ENCODE measurements at regions not wholly inside any gene's neighbourhood (a gene's known extent, or its start where the extent isn't known, plus 50 kb on each side); places are given as distances from the start of the nearest gene placed in this dataset.

- TF ChIP-seq CTCF (IDR thresholded peaks at IDR 0.05; ENCODE audit: borderline replicate concordance, insufficient read depth, low read depth, low read length): no peak
Observed at GRCh38 chr17:34847938-34848337, 113.3 kb downstream of the CCT6B start.

DNA sequence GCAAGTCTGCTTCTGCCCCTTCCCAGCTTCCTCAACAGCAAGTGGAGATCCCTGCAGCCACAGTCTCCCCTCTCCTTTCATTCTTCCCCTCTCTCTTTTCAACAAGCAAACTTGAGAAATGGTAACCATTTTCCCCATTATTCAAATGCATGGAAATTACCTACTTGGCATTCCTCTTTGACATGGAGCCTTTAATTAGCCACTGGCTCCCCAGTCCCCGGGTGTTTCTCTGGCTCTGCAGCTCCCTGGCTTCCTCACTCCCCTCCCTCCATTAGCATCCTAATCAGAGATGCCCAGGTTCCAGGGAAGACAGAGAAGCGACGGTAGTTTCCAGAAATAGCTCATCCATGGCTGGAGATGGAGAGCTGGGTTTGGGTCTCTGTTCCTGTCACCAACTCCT lies 116.0 kb downstream of the CCT6B start:
- no peak overlapping the region for H3K4me3 ChIP-seq (ENCODE audit: low read depth, low read length)
- TF ChIP-seq CTCF (IDR thresholded peaks at IDR 0.05; ENCODE audit: borderline replicate concordance, insufficient read depth, low read depth, low read length): no peak

More at GRCh38 chr17:34847938-34848337, 113.3 kb downstream of the CCT6B start:
- H3K4me3 ChIP-seq (ENCODE audit: low read depth, low read length): no peak overlapping the region

DNA sequence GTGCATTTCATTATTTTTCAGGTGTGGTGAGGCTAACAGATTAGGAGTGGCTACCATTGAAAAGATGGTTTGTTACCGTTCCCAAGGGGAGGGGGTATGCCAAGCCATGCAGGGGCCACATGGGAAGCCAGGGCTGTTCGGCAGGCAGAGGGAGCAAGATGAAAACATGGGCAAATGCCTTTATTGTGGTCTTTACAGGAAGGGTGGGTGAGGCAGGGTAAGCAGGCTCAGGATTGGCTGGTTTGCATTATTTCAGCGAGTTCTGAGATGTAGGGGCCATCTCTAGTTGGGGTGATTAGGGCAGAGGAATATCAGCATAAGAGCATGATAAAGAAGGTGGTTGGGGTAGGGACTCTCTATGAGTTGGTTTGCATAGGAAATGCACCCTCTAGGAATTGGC lies 117.6 kb downstream of the CCT6B start:
- H3K4me3 ChIP-seq (ENCODE audit: low read depth, low read length): no peak overlapping the region
- no peak for TF ChIP-seq CTCF (IDR thresholded peaks at IDR 0.05; ENCODE audit: borderline replicate concordance, insufficient read depth, low read depth, low read length)

GRCh38 chr17:34842235-34842634 lies 119.0 kb downstream of the CCT6B start:
- no peak overlapping the region for H3K4me3 ChIP-seq (ENCODE audit: low read depth, low read length)
- no peak for TF ChIP-seq CTCF (IDR thresholded peaks at IDR 0.05; ENCODE audit: borderline replicate concordance, insufficient read depth, low read depth, low read length)

DNA sequence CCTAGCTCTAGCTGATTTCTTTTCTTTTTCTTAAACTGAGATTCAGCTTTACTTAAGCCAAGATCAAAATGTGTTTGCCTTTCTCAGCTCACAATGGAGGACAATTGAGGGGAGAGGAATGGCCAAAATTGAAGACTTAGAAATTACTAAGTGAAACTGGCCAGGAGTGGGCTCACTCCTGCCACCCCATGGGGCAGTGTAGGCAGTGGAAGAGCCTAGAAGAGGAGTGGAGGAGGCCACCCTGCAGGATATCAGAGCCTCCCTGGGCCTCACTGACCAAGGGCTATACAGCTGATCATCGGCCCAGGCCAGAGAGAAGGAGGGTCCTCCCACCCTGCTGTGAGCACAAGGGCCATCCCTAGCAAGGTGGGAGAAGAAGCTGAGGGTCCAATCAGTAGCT lies 119.8 kb downstream of the CCT6B start:
- no peak for TF ChIP-seq CTCF (IDR thresholded peaks at IDR 0.05; ENCODE audit: borderline replicate concordance, insufficient read depth, low read depth, low read length)
- H3K4me3 ChIP-seq (ENCODE audit: low read depth, low read length): no peak overlapping the region

- no peak overlapping the region for H3K4me3 ChIP-seq (ENCODE audit: low read depth, low read length)
- TF ChIP-seq CTCF (IDR thresholded peaks at IDR 0.05; ENCODE audit: borderline replicate concordance, insufficient read depth, low read depth, low read length): no peak
Observed at GRCh38 chr17:34840750-34841149, 120.5 kb downstream of the CCT6B start.

- no peak overlapping the region for H3K4me3 ChIP-seq (ENCODE audit: low read depth, low read length)
- no peak for TF ChIP-seq CTCF (IDR thresholded peaks at IDR 0.05; ENCODE audit: borderline replicate concordance, insufficient read depth, low read depth, low read length)
Observed at GRCh38 chr17:34837876-34838478, 123.3 kb downstream of the CCT6B start.

Measured in GM12875 (cell line).